ENCODE measurements at regions not wholly inside any gene's neighbourhood (a gene's known extent, or its start where the extent isn't known, plus 50 kb on each side); places are given as distances from the start of the nearest gene placed in this dataset.

DNA sequence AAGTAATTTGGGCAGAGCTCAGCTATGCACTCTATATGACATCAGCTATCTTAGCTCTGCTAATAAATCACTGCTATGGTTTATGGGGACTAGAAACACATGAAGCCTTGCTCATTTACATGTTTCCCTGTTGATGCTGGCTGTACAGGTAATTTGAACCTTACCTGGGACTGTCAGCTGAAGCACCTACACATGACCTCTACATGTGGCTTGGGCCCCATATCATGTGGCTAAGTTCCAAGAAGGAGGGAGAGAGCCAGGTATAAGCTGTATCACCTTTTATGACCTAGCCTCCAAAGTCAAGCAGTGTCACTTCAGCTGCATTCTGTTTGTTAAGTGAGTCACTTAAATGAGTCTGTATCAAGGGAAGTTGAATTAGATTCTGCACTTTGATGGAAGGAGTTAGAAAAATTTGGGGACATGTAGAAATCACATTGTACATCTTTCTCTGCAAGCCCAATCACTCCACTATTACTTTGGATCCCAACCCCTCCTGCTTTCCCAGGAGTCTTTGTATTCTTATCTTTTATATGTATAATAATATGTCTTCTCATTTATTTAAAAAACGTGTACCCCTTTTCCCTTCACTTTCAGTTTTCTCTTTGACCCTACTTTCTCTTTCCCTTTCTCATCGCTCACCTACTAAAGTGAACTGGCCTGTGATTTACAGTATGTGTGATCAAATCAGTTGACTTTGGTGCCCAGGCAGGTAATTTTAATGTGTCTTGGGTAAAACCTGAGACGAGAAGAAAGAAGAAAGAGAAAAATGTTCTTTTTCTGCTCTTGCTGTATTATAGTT, 53.4 kb upstream of the PRKACB start:
- DNase-seq (ENCODE audit: low read depth in 2 of 2): no peak

DNA sequence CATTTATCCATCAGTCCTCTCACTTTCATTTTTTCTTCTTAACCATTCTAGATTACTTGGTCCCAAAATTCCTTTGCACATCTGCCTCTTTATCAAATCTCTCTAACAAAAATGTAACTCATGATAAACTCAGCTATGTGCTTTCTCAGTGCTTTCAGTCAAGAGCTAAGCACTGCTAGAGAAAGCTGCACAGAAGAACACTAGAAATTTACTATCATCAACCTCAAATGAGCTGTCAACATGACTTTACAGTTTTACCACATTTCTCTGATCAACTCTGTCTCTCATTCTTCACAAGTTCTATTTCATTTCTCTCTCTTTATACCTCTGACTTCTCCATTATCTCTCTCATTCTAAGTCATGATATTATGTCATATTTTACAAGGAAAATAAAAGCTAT, 54.2 kb upstream of the PRKACB start:
- no peak for DNase-seq (ENCODE audit: low read depth in 2 of 2)

DNA sequence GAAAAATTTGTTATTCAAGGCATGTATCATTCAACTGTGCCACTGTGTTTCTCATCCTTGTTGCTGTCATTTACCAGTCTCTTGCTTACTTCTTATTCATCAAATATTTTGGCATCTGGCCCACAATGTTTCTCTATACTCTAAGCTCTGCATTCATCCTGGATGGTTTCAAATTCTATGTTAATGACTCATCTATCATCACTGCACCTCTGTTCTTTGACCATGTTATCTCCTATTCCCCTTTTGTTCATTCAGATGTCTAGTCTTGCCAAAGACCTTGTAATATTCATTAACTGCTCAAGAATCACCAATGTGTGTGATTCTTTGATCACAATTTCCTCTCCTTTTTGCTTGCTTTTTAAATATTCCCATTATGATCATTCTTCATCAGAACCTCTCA, 54.6 kb upstream of the PRKACB start:
- DNase-seq (ENCODE audit: low read depth in 2 of 2): no peak

DNA sequence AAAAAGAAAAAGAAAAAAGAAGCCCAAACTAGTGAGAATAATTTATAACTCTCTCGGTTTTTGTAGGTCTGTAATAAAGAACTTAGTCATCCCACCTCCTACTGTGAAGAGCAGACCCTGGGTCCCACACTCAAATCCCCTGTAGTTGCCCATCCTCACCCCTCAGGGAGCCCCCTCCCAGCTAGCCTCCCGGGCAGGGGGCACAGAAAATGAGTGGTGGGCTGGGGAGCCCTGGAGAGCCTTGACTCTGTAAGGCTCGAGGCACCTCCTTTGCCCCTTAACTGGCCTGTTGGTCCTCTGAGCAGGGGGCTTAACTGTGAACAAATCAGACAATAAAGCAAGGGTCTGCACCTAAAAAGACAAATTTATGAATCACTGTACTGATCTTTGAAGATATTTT, 57.5 kb upstream of the PRKACB start:
- no peak for DNase-seq (ENCODE audit: low read depth in 2 of 2)

DNA sequence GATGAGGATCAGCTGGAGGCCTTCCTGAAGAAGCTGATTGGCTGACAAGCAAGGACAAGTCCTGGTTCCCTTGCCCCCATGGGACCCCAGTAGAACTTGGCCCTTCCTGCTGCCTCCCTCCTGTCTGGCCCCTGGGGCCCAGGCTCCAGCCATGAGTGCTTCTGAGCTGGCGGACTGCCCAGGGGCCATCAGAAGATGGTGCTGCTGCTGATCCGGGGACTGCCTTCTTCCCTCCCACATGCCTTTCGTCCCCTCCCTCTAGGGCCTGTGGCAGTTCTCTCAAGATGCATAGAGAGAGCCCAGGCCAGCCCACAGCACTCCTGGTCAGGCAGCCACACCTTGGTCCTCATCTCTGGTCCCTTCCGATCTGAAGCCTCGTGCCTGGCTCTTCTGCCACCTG, 57.9 kb upstream of the PRKACB start:
- no peak for DNase-seq (ENCODE audit: low read depth in 2 of 2)

DNA sequence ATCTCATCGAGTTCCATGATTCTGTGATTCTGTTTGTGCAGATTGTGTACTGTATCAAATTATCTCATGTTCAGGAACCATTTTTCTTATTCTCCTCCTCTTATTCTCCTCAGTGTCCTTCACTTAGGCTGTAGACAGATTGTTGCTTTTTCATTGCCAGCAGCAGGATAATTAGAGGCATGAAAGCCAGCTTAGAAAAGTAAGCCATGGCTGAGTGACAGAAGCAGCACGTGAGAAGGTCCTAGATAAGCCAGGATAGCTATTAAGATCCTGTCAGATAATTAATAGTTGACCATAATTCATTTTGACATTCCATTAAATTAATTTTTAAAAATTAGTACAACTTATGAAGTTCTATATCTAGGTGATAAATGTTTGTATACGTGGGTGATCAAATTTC, 60.8 kb upstream of the PRKACB start:
- DNase-seq (ENCODE audit: low read depth in 2 of 2): no peak

DNA sequence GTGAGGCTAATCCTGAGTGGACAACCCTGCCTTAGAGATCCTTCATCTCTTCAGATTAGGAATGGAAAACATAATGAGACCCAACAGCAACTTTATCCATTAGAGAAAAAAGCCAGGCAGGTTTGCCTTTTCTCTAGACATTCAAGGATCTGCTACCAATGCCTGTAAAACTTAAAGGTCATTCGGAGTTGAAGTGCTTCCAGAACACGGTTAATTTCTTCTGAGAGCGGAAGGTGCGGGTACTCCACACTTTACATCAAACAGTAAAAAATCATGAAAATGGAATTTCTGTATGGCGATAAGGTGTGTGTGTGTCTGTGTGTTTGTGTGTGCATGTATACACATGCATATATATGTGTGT, 65.2 kb upstream of the PRKACB start:
- DNase-seq (ENCODE audit: low read depth in 2 of 2): no peak

DNA sequence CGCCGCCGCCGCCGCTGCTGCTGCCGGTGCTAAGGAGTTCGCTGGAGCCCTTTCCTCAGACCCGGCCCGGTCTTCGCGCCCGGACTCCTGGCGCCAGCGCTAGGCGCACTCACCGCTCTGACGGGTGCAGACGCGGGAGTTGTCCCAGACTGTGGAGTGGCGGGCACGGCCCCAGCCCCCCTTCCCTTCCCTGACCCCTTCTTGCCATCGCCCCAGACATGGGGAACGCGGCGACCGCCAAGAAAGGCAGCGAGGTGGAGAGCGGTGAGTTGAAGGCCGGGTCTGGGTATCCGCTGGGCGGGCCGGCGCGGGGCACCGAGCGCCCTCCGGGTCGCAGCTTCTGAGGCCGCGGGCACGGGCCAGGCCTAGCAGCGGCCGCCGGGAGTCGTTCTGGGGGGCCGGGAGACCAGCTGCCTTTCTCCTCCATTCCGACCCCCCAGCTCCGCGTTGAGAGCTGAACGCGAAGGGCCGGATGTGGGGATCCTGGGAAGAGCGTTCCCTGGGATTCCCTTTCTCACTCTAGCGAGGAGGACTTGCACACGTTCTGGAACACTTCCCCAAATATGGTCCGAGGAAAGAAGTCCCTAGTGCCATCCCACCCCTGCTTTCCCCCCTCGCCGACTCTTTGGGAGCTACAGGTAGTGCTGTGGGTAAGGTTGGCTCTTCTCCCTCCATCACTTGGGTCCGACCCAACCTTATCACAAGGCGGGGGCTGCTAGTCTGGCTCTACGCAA, 65.8 kb upstream of the PRKACB start:
- DNase-seq (ENCODE audit: low read depth in 2 of 2): no peak

DNA sequence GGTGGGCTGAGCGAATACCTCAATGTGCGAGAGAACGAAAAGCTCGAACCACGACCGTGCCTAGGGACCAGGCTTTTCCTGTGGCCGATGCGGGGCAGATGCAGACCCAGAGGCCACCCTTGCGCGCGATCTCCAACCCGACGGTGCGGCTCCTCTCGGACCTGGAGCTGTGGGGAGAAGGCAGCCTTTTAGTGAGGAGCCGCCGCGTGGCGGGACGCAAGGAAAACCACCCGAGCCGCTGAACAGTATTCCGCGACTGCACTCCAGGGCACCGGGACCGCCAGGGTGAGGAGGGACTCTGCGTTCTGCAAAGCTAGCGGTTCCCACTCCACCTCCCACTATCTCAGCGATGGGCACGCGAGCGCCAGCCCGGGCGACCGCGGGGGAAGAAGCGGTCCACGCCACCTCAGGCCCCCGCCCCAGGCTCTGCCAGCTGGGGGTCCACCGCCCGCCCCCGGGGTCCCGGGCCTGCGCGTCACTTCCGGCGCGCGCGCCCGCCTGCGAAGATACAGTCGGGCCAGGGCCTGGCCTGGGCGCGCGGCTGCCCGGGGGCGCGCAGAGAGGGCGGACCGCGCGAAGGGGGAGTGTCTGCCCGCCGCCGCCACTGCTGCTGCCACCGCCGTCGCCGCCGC, 66.5 kb upstream of the PRKACB start:
- peak; percentile 52 to 55 for DNase-seq (ENCODE audit: low read depth in 2 of 2)

DNA sequence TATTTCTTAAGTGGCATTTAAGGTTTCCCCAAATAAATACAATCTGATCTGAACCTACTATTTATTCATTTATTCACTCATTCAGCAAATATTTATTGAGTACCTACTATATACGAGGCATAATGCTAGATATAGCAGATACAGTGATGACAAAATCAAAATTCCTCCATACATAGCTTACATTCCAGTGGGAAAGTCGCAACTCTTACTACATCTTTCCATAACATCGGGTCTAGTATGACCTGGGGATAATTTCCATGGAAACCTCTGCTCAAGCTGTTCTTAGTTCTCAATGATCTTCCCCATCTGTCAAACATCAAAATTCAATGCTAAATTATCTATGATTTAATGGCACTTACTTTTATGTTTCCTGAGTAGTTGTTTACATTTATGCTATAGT, 70.8 kb upstream of the PRKACB start:
- no peak for DNase-seq (ENCODE audit: low read depth in 2 of 2)

DNA sequence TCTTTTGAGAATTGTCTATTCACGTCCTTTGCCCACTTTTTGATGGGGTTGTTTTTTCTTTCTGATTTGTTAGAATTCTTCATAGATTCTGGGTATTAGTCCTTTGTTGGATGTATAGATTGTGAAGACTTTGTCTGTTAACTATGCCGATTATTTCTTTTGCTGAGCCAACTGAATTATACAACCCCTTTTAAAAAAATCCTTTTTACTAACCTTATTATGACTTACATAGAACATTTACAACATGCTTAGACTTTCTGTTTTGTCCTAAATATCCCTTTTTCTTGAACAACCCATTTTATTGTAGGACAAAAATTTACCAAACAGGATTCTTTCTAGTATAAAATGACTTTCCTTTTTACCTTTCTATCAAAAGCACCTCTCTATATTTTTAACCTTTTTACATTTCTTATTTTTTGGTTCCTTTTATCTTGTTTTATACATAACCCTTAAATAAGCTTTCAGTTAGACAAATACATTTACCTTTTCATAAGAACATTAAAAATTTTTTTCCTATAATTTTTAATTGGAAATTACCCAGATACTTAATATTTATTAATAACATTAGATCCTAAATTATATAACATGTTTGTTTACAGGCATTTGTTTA, 70.4 kb upstream of the TTLL7 start:
- no peak for DNase-seq (ENCODE audit: low read depth in 2 of 2)

DNA sequence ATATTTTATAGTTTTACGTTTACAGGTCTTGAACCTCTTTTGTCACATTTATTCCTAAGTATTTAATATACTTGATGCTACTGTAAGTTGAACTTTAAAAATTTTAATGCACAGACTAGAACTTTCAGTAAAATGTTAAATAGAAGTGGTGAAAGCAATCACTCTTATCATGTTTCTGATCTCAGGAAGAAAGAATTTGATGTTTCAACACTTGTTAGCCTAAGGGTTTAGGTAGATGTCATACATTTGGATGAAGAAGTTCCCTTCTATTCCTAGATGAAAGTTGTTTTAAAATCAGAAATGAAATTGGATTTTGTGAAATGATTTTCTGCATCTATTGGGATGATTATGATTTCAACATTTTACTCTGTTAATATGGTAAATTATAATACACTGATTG, 63.6 kb upstream of the TTLL7 start:
- no peak for DNase-seq (ENCODE audit: low read depth in 2 of 2)

DNA sequence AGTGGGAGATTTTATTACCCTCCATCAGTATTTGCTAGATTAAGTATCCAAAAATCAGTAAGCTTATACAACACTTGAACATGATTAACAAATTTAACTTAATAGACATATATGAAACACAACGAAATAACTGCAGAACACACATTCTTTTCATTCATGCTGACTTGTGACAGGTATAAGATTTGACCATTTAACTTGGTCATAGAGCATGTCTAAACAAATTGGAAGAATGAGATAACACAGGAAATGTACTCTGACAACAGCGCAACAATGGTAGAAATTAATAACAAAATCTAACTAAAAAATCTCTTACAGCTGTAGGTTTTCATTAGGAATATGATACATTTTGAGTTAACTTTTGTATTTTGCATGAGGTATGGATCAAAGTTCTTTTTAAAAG, 62.4 kb upstream of the TTLL7 start:
- DNase-seq (ENCODE audit: low read depth in 2 of 2): no peak

DNA sequence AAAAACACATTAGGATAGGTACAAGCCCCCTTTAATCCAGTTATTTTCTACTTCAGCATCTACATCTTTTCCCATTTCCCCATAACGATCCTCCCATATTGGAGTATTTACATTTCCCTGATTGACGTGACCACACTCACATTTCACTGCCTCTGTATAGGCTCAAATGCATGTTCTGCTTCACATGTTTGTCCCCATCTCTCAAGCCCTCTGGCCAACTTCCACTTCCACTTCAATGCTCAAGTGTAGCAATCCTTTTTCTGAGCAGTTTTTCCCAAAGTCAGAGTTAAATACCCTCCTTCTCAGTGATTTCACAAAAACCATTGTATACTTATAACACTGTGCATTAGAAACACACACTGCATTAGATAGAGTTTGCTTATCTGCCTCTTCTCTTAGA, 61.8 kb upstream of the TTLL7 start:
- no peak for DNase-seq (ENCODE audit: low read depth in 2 of 2)

DNA sequence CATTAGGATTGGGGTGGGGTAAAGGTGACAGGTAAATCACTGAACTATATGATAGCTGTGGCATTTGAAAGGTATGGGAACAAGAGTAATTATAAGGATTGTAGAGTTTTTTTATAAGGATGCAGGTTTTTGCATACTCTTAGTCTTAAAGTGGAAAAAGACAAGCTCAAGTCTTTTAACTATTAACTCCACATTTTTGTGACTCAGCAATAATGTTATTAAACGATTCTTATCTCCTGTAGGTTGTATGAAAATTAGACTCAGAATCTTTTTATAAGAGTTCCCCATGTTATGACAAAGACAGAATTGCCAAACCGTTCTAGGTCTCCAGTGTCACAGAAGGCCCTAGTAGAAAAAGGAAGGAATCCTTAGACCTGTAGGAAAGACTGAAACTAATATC, 49.9 kb upstream of the TTLL7 start:
- DNase-seq (ENCODE audit: low read depth in 2 of 2): no peak
